ENCODE measurements at regions not wholly inside any gene's neighbourhood (a gene's known extent, or its start where the extent isn't known, plus 50 kb on each side); places are given as distances from the start of the nearest gene placed in this dataset.

GRCh38 chr14:80005561-80005960 is 205.7 kb downstream of the DIO2 start:
- no peak for DNase-seq
- TF ChIP-seq, protein P1, sequence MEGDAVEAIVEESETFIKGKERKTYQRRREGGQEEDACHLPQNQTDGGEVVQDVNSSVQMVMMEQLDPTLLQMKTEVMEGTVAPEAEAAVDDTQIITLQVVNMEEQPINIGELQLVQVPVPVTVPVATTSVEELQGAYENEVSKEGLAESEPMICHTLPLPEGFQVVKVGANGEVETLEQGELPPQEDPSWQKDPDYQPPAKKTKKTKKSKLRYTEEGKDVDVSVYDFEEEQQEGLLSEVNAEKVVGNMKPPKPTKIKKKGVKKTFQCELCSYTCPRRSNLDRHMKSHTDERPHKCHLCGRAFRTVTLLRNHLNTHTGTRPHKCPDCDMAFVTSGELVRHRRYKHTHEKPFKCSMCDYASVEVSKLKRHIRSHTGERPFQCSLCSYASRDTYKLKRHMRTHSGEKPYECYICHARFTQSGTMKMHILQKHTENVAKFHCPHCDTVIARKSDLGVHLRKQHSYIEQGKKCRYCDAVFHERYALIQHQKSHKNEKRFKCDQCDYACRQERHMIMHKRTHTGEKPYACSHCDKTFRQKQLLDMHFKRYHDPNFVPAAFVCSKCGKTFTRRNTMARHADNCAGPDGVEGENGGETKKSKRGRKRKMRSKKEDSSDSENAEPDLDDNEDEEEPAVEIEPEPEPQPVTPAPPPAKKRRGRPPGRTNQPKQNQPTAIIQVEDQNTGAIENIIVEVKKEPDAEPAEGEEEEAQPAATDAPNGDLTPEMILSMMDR (IDR thresholded peaks at IDR 0.05; ENCODE audit: unreplicated experiment) = no peak
- H3K36me3 Mint-ChIP-seq (ENCODE audit: insufficient read depth, unreplicated experiment) = no peaks in the 10 kb centered on the region
- CTCF ChIA-PET = interaction anchor here (0.9 kb wide), 1 partner anchor 936 kb away, joined by 4 read pairs; the partner anchor contains the start of gene CEP128
- peaks cover 12% of the 10 kb centered on the region for H3K4me1 Mint-ChIP-seq (ENCODE audit: low read depth, unreplicated experiment)
- H3K27ac Mint-ChIP-seq (ENCODE audit: unreplicated experiment) = no peak overlapping the region
- no peaks in the 10 kb centered on the region for H3K27me3 Mint-ChIP-seq (ENCODE audit: unreplicated experiment)
- intact Hi-C loops (cut with micrococcal nuclease; ENCODE audit: unreplicated experiment) = no loop called here
- BruUV-seq (replicated peaks) = no TSS peak
- no peaks in the 10 kb centered on the region for H3K9me3 Mint-ChIP-seq (ENCODE audit: low read depth, unreplicated experiment)
- no peak overlapping the region for H3K4me3 Mint-ChIP-seq (ENCODE audit: low read depth, unreplicated experiment)

GRCh38 chr14:80004871-80005270 is 206.4 kb downstream of the DIO2 start:
- Mint-ChIP-seq H3K4me3 (ENCODE audit: low read depth, unreplicated experiment) (no peak overlapping the region), H3K27ac (ENCODE audit: unreplicated experiment) (no peak overlapping the region), H3K27me3 (ENCODE audit: unreplicated experiment) (no peaks in the 10 kb centered on the region), H3K9me3 (ENCODE audit: low read depth, unreplicated experiment) (no peaks in the 10 kb centered on the region), H3K36me3 (ENCODE audit: insufficient read depth, unreplicated experiment) (no peaks in the 10 kb centered on the region), H3K4me1 (ENCODE audit: low read depth, unreplicated experiment) (peaks cover 12% of the 10 kb centered on the region)
- no peak for DNase-seq
- TF ChIP-seq, protein P1 (IDR thresholded peaks at IDR 0.05; ENCODE audit: unreplicated experiment) = no peak
- no TSS peak for BruUV-seq (replicated peaks)
- intact Hi-C loops (cut with micrococcal nuclease; ENCODE audit: unreplicated experiment) = no loop called here
- CTCF ChIA-PET = no interaction called here

- DNase-seq = no peak
- Mint-ChIP-seq H3K27ac (ENCODE audit: unreplicated experiment) (no peak overlapping the region), H3K36me3 (ENCODE audit: insufficient read depth, unreplicated experiment) (no peaks in the 10 kb centered on the region), H3K4me3 (ENCODE audit: low read depth, unreplicated experiment) (no peak overlapping the region), H3K9me3 (ENCODE audit: low read depth, unreplicated experiment) (no peaks in the 10 kb centered on the region), H3K27me3 (ENCODE audit: unreplicated experiment) (no peaks in the 10 kb centered on the region), H3K4me1 (ENCODE audit: low read depth, unreplicated experiment) (peaks cover 12% of the 10 kb centered on the region)
- intact Hi-C loops (cut with micrococcal nuclease; ENCODE audit: unreplicated experiment) = no loop called here
- TF ChIP-seq, protein P1 (IDR thresholded peaks at IDR 0.05; ENCODE audit: unreplicated experiment) = no peak
- BruUV-seq (replicated peaks) = no TSS peak
- CTCF ChIA-PET = no interaction called here
Measured at GRCh38 chr14:80003138-80003537, 208.2 kb downstream of the DIO2 start.

DNA sequence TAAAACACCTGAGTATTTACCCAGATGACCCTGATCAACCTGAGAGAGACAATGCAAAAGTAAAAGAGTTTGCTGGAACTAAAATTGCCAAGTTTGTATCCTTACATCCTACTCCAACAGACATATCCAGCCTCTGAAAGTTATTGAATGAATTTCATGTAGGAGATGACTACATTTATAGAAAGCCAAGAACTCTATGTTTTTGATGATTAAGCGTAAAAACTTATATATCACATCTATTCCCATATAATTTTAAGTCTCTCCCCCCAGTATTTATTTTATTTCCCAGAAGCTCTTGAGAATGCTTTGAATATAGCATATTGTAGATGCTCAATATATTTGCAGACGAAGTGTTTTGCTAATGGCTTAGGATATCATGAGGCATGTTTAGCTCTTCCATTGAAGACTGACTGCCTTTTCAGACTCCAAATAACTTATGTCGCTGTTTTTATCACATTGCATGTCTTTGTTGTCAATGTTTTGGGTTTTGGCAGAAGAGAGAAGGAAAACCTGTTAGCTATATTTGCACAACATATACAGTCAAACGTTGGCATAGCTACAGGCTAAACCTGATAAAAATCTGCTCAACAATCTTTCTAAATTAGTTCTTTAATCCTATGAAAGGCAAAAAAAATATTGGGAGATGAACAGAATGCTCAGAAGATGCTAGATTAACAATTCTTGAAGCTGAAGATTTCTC is 213.6 kb downstream of the DIO2 start:
- no peak for DNase-seq
- peaks cover 5% of the 10 kb centered on the region for H3K4me1 Mint-ChIP-seq (ENCODE audit: low read depth, unreplicated experiment)
- intact Hi-C loops (cut with micrococcal nuclease; ENCODE audit: unreplicated experiment) = no loop called here
- H3K9me3 Mint-ChIP-seq (ENCODE audit: low read depth, unreplicated experiment) = no peaks in the 10 kb centered on the region
- no peak overlapping the region for H3K27ac Mint-ChIP-seq (ENCODE audit: unreplicated experiment)
- no peak overlapping the region for H3K4me3 Mint-ChIP-seq (ENCODE audit: low read depth, unreplicated experiment)
- no peaks in the 10 kb centered on the region for H3K27me3 Mint-ChIP-seq (ENCODE audit: unreplicated experiment)
- BruUV-seq (replicated peaks) = no TSS peak
- TF ChIP-seq, protein P1 (IDR thresholded peaks at IDR 0.05; ENCODE audit: unreplicated experiment) = no peak
- CTCF ChIA-PET = no interaction called here
- no peaks in the 10 kb centered on the region for H3K36me3 Mint-ChIP-seq (ENCODE audit: insufficient read depth, unreplicated experiment)

All from Calu3 (cell line).